ENCODE measurements at regions not wholly inside any gene's neighbourhood (a gene's known extent, or its start where the extent isn't known, plus 50 kb on each side); places are given as distances from the start of the nearest gene placed in this dataset.
"Not testable (repeated sequence)": the region's sequence is repeated elsewhere in the genome, so short reads cannot be mapped to it uniquely, and the experiment has no call there.

- DNase-seq (ENCODE audit: low spot score), result not testable (repeated sequence)
Measured at GRCh38 chr3:154902495-154902894, 177.6 kb upstream of the MME start.

GRCh38 chr3:154901278-154901677 is 178.8 kb upstream of the MME start:
- no peak for DNase-seq (ENCODE audit: low spot score)

- DNase-seq (ENCODE audit: low spot score), result no peak
Measured at GRCh38 chr3:154900816-154901215, 179.3 kb upstream of the MME start.

GRCh38 chr3:154898916-154899315 is 181.2 kb upstream of the MME start:
- no peak for DNase-seq (ENCODE audit: low spot score)

DNA sequence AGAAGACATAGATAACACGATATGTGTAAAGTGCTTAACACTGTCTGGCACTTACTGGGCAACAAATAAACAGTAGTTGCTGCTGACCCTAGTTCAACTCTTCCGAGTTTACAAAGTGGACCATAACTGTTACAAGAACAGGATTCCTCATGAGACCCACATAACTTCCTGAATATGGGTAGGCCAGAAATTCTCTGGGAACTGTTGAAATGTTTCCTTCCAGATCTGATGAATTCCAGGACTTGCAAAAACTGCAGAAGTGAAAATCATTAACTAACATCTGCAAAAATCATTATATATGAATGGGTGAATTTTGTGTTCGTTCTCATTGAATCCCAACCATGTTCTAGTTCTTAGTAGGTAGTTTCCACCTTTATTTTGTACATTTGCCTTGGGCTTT is 181.7 kb upstream of the MME start:
- no peak for DNase-seq (ENCODE audit: low spot score)

DNA sequence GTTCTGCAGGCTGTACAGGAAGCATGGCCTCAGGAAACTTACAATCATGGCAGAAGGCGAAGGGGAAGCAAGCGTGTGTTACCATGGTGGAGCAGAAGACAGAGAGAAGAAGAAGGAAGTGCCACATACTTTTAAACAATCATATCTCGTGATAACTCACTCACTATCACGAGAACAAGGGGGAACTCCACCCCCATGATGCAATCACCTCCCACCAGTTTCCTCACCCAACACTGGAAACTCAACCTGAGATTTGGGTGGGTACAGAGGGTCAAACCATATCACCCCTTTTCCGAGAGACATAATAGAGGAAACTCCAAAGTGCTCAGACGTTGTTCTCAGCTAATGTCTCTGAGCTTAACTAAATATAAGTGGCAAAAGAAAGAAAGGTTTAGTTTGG is 186.3 kb upstream of the MME start:
- no peak for DNase-seq (ENCODE audit: low spot score)

DNA sequence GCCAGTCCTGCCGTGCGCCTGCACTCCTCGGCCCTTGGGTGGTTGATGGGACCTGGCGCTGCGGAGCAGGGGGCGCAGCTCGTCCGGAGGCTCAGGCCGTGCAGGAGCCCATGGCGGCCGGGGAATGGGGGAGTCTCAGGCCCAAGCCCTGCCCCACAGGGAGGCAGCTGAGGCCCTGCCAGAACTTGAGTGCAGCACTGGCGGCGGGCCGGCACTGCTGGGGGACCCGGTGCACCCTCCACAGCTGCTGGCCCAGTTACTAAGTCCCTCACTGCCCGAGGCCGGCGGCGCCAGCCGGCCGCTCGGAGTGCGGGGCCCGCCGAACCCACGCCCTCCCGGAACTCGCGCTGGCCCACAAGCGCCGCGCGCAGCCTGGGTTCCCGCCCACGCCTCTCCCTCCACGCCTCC is 190.9 kb upstream of the MME start:
- no peak for DNase-seq (ENCODE audit: low spot score)

- DNase-seq (ENCODE audit: low spot score), result no peak
Measured at GRCh38 chr3:154887869-154888268, 192.2 kb upstream of the MME start.

GRCh38 chr3:154886437-154886836 is 193.7 kb upstream of the MME start:
- no peak for DNase-seq (ENCODE audit: low spot score)

GRCh38 chr3:154885418-154885817 is 194.7 kb upstream of the MME start:
- DNase-seq (ENCODE audit: low spot score), result no peak

DNA sequence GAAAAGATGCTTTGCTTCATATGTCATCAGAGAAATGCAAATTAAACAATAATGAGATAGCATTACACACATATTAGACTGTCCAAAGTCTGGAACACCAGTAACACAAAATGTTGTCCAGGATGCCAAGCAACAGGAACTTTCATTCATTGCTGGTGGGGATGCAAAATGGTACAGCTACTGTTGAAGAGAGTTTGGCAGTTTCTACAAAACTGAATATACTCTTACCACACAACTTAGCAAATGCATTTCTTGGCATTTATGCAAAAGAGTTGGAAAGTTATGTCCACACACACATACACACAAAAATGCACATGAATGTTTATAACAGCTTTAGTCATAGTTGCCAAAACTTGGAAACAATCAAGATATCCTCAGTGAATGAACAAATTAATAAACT is 195.2 kb upstream of the MME start:
- DNase-seq (ENCODE audit: low spot score), result no peak

GRCh38 chr3:154875142-154875541 is 205.0 kb upstream of the MME start:
- no peak for DNase-seq (ENCODE audit: low spot score)

- DNase-seq (ENCODE audit: low spot score), result no peak
Measured at GRCh38 chr3:154872696-154873095, 207.4 kb upstream of the MME start.

DNA sequence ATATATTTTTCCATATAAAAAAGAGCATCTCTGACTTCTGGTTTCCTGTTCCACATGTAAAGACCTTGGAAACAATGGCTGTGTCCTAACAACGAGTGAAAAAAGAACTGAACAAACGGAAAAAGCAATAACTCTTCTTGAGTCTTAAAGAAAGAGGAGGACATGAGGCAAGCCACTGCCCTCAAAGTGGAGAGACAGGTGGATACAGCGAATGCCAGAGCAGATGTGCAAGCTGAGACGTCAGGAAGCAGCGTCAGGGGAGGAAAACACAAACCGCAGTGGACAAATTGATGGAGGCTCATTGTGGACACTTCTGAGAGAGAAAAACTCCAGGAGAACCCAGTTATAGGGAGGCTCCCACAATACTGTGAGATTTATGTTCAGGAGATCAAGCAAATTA is 208.0 kb upstream of the MME start:
- DNase-seq (ENCODE audit: low spot score), result no peak

- no peak for DNase-seq (ENCODE audit: low spot score)
Measured at GRCh38 chr3:154864947-154865346, 215.2 kb upstream of the MME start.

- DNase-seq (ENCODE audit: low spot score), result no peak
Measured at GRCh38 chr3:154862265-154862664, 217.9 kb upstream of the MME start.

DNA sequence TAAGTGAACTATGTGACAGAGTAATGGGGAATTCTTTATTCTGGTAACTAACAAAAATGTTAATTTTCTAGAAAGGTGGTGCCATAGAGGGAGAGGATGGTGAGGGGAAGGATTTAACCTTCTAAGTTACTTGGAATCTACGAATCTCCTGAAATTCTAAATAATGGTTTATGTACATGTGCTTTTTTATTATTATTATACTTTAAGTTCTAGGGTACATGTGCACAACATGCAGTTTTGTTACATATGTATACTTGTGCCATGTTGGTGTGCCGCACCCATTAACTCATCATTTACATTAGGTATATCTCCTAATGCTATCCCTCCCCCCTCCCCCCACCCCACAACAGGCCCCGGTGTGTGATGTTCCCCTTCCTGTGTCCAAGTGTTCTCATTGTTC is 227.1 kb upstream of the MME start:
- DNase-seq (ENCODE audit: low spot score), result not testable (repeated sequence)

GRCh38 chr3:154852515-154852914 is 227.6 kb upstream of the MME start:
- DNase-seq (ENCODE audit: low spot score), result no peak

DNA sequence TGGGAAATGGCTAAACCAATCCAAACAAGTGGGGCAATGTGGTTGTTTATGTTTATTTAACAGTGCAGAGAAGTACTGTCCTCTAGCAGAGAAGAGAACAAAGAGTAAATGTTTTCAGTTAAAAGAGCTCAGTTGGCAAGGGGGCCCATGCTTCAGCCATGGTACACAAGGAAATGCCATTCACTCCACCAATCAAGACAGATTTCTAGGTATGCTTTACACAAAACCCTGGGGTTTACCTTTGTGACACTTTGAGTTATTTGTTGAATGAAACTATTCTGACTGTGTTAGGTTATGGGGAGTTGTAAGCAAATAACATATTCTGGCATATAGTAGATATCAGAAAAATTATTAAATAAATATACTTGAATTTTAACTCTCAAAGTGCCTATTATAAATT is 228.5 kb upstream of the MME start:
- DNase-seq (ENCODE audit: low spot score), result no peak

DNA sequence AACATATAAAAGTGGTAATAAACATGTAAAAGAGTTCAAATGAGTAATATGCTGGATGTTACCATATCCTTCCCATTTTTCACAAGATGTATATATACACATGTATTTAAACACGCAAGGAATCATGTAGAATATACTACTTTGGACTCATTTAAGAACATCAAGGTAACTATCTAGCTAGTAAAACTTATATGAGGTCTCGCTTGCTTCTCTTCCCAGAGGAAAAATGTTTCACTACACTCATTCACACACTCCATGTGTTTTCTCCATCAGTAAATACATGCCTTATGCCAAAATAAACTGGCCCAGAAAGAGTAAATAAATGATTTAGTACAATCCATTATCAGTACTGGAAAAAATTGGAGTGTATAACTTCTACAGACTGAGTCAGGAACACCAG is 229.2 kb upstream of the MME start:
- no peak for DNase-seq (ENCODE audit: low spot score)

- DNase-seq (ENCODE audit: low spot score), result no peak
Measured at GRCh38 chr3:154849408-154849807, 230.7 kb upstream of the MME start.

- DNase-seq (ENCODE audit: low spot score), result no peak
Measured at GRCh38 chr3:154844863-154845262, 235.3 kb upstream of the MME start.

DNA sequence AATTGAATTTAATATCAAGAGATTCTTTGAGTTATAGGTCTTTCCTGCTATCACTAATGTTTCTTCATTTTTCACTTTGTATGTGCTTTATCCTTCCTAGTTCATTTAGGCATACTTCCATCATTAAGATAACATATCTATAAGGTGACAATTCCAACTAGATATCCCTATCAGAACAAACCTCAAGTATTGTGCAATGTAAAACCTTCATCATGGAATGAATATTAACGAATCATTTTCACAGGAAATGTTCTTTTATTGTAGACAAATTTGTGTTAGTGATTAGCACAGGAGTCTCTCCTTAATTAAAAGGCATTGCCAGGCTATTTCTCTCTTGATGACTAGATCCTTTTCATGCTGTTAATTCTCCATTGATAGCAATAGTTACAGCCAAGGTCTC is 236.5 kb upstream of the MME start:
- DNase-seq (ENCODE audit: low spot score), result no peak

DNA sequence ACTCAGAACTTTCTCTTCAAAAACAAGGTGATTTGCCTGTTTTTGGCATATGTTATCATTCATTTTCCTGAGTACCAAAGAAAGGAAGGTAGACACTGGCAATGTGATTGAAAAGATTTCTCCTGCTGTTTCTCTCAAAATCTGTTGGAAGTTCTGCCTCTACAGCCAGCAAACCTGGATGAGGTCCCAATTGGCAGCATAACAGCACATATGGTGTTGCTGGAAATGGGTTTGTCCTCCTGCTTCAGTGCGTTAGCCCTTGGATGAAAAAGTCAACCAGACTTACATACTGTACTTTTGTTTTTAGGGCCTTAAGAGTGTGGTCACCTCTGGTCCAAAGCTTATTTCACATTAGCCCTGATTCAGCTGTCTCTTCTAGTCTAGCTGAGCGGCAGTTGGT is 237.6 kb upstream of the MME start:
- DNase-seq (ENCODE audit: low spot score), result no peak

- DNase-seq (ENCODE audit: low spot score), result no peak
Measured at GRCh38 chr3:154835639-154836038, 244.5 kb upstream of the MME start.
